ENCODE measurements at regions not wholly inside any gene's neighbourhood (a gene's known extent, or its start where the extent isn't known, plus 50 kb on each side); places are given as distances from the start of the nearest gene placed in this dataset.
A peak's percentile ranks its signal among the peaks of the same experiment; 100 is the strongest.

GRCh38 chr3:59263152-59263551 lies 213.3 kb upstream of the CFAP20DC start:
- no peaks in the 10 kb centered on the region for H3K27me3 ChIP-seq
- H3K27ac ChIP-seq (replicated peaks in 1 of 4) = no peak overlapping the region
- WGBS = 49% methylated on average over 3 of the region's 3 CpGs
- no peaks in the 10 kb centered on the region for H3K36me3 ChIP-seq
- TF ChIP-seq, protein P1, sequence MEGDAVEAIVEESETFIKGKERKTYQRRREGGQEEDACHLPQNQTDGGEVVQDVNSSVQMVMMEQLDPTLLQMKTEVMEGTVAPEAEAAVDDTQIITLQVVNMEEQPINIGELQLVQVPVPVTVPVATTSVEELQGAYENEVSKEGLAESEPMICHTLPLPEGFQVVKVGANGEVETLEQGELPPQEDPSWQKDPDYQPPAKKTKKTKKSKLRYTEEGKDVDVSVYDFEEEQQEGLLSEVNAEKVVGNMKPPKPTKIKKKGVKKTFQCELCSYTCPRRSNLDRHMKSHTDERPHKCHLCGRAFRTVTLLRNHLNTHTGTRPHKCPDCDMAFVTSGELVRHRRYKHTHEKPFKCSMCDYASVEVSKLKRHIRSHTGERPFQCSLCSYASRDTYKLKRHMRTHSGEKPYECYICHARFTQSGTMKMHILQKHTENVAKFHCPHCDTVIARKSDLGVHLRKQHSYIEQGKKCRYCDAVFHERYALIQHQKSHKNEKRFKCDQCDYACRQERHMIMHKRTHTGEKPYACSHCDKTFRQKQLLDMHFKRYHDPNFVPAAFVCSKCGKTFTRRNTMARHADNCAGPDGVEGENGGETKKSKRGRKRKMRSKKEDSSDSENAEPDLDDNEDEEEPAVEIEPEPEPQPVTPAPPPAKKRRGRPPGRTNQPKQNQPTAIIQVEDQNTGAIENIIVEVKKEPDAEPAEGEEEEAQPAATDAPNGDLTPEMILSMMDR (IDR thresholded peaks at IDR 0.05) = no peak
- TF ChIP-seq POLR2AphosphoS5 (IDR thresholded peaks at IDR 0.05) (no peak), POLR2A (IDR thresholded peaks at IDR 0.05; ENCODE audit: low read depth) (no peak)
- H3K4me3 ChIP-seq = no peak overlapping the region
- H3K4me1 ChIP-seq = peaks cover 0 to 7% (median 2%) of the 10 kb centered on the region in 4 donors
- H3K9me3 ChIP-seq = no peaks in the 10 kb centered on the region
- peak; percentile 39 for DNase-seq (ENCODE audit: extremely low spot score)
- intact Hi-C loops (cut with DNase I) = no loop called here

DNA sequence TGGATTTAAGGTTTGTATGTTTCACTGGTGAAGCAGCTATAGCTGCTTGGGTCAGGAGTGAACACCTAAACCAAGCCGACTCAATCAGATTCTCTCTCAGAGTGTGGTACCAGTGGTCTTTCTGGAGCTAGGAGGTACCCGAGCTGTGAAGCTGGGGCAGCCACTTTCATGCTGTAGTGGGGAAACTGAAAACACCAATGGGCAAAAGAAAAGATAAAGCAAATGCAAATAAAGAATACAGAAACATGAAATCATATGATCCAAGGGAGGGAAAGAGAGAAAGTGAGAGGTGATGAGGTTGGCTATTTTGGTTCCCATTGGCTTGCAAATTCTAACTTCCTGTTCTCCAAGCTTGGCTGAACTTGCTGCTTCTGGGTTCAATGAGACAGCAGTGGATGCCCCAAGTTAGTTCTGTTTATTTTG lies 212.3 kb upstream of the CFAP20DC start:
- H3K4me3 ChIP-seq = no peak overlapping the region
- H3K36me3 ChIP-seq = no peaks in the 10 kb centered on the region
- no peaks in the 10 kb centered on the region for H3K27me3 ChIP-seq
- 98% methylated on average over 2 of the region's 2 CpGs for WGBS
- no peaks in the 10 kb centered on the region for H3K9me3 ChIP-seq
- H3K4me1 ChIP-seq = peaks cover 0 to 7% (median 2%) of the 10 kb centered on the region in 4 donors
- H3K27ac ChIP-seq (replicated peaks in 1 of 4) = no peak overlapping the region
- TF ChIP-seq, protein P1 (IDR thresholded peaks at IDR 0.05) = no peak
- TF ChIP-seq EP300 (IDR thresholded peaks at IDR 0.05) = no peak
- TF ChIP-seq POLR2AphosphoS5 (IDR thresholded peaks at IDR 0.05) = no peak
- no peak for TF ChIP-seq POLR2A (IDR thresholded peaks at IDR 0.05; ENCODE audit: low read depth)
- intact Hi-C loops (cut with DNase I) = no loop called here
- DNase-seq (ENCODE audit: extremely low spot score) = no peak

DNA sequence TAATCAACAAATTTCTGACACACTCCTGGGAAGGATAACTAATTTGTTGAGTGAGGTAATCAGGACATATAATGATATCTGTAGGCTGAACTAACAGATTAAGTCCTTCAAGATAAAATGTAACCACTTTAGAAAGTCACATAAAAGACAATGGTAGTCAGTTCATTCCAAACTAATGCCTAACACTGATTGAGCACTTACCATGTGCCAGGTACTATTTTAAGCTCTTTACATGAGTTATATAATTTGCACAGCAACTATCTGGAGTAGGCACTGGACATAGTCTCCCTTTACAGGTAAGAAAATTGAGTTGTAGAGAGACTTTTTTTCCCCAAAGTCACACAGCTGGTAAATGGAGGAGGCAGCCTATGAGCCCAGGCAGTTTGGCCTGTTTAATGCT lies 211.2 kb upstream of the CFAP20DC start:
- intact Hi-C loops (cut with DNase I) = no loop called here

DNA sequence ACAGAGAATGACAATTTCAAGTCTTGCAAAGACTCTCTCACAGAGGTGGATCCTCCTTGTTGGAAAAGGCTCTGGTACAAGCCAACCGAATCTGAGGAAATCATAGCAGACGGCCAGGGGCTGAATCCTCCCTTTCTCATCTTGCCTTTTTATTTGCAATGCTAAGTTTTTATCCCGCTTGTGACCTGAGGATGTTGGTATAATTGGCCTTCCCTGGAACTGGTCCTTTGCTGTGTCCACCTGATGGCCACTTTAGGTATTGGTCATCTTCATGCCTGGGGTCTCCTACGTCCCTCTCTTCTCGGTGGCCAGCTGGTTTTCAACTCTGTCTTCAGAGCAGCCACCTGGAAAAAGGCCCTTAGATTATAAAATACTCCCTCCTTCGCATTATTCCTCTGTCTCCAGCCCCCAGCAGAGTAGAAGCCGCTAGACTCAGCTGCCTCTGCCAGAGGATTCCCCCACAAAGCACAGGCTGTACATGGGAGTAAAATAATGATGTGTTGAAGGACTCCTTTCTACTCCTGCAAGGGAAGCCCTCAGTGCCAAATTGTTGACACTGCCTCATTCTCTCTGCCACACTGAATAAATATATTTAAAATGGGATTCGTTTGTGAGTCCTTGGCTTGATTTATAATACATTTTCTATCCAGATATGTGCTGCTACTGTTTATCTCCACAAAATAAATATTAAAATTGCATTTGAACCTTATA lies 208.9 kb upstream of the CFAP20DC start:
- TF ChIP-seq, protein P1 (IDR thresholded peaks at IDR 0.05) = no peak
- TF ChIP-seq POLR2AphosphoS5 (IDR thresholded peaks at IDR 0.05) (no peak), EP300 (IDR thresholded peaks at IDR 0.05) (no peak), POLR2A (IDR thresholded peaks at IDR 0.05; ENCODE audit: low read depth) (no peak)
- Histone ChIP-seq H3K36me3 (no peaks in the 10 kb centered on the region), H3K4me3 (no peak overlapping the region), H3K27ac (replicated peaks in 1 of 4) (no peak overlapping the region), H3K9me3 (no peaks in the 10 kb centered on the region), H3K27me3 (no peaks in the 10 kb centered on the region), H3K4me1 (peaks cover 0 to 7% (median 2%) of the 10 kb centered on the region in 4 donors)
- intact Hi-C loops (cut with DNase I) = no loop called here
- WGBS = 80% methylated on average over 8 of the region's 8 CpGs
- DNase-seq (ENCODE audit: extremely low spot score) = no peak

More for the DNA sequence above, 211.2 kb upstream of the CFAP20DC start:
- H3K27ac ChIP-seq (replicated peaks in 1 of 4) = no peak overlapping the region
- no peak for TF ChIP-seq POLR2AphosphoS5 (IDR thresholded peaks at IDR 0.05)
- TF ChIP-seq, protein P1 (IDR thresholded peaks at IDR 0.05) = no peak
- no peak for TF ChIP-seq POLR2A (IDR thresholded peaks at IDR 0.05; ENCODE audit: low read depth)
- TF ChIP-seq EP300 (IDR thresholded peaks at IDR 0.05) = no peak
- peaks cover 0 to 7% (median 2%) of the 10 kb centered on the region in 4 donors for H3K4me1 ChIP-seq
- H3K4me3 ChIP-seq = no peak overlapping the region
- H3K27me3 ChIP-seq = no peaks in the 10 kb centered on the region
- H3K9me3 ChIP-seq = no peaks in the 10 kb centered on the region
- no peak for DNase-seq (ENCODE audit: extremely low spot score)
- H3K36me3 ChIP-seq = no peaks in the 10 kb centered on the region

GRCh38 chr3:59257506-59257905 lies 207.7 kb upstream of the CFAP20DC start:
- intact Hi-C loops (cut with DNase I) = no loop called here
- Histone ChIP-seq H3K4me3 (no peak overlapping the region), H3K9me3 (no peaks in the 10 kb centered on the region), H3K4me1 (no peaks in the 10 kb centered on the region), H3K27ac (replicated peaks in 1 of 4) (no peak overlapping the region), H3K27me3 (no peaks in the 10 kb centered on the region), H3K36me3 (no peaks in the 10 kb centered on the region)
- TF ChIP-seq, protein P1 (IDR thresholded peaks at IDR 0.05) = no peak
- TF ChIP-seq POLR2AphosphoS5 (IDR thresholded peaks at IDR 0.05) (no peak), EP300 (IDR thresholded peaks at IDR 0.05) (no peak), POLR2A (IDR thresholded peaks at IDR 0.05; ENCODE audit: low read depth) (no peak)
- no peak for DNase-seq (ENCODE audit: extremely low spot score)
- WGBS = 93% methylated on average over 3 of the region's 3 CpGs
